Breast epithelium (tissue), 4 donors: ENCODE measurements at regions not wholly inside any gene's neighbourhood (a gene's known extent, or its start where the extent isn't known, plus 50 kb on each side); places are given as distances from the start of the nearest gene placed in this dataset.

ENCODE experiments used
- DNase-seq, 2 donors: peaks; one replicate each; pipeline ENCODE4 v3.0.0-alpha.2; 2019; ENCODE audit warnings: low spot score in 2 of 2
- H3K27ac ChIP-seq, 2 donors: fragments of 200-600 bp; sonication (generic) in 1 of 2; one replicate each; pipeline ENCODE4 v1.5.1; 2016 to 2019; ENCODE audit warnings: mild to moderate bottlenecking in 1 of 2
- H3K27me3 ChIP-seq, 2 donors: fragments of 200-600 bp; sonication (generic) in 1 of 2; one replicate each; pipeline versions ENCODE4 v1.5.1 to v1.6.0; 2017 to 2019; ENCODE audit warnings: control low read depth in 1 of 2, mild to moderate bottlenecking in 1 of 2
- H3K36me3 ChIP-seq: fragments of 200-600 bp; one replicate; pipeline ENCODE4 v1.5.1; 2019
- H3K4me1 ChIP-seq, 2 donors: fragments of 200-600 bp; sonication (generic); one replicate each; pipeline ENCODE4 v1.5.1; 2016 to 2019; ENCODE audit warnings: control low read depth in 1 of 2
- H3K4me3 ChIP-seq, 3 donors: fragments of 200-600 bp; sonication (generic); 1 replicate in 2 of 3; 2 replicates in 1 of 3; pipeline ENCODE4 v1.5.1; 2016 to 2019; ENCODE audit warnings: mild to moderate bottlenecking in 3 of 3, moderate library complexity in 2 of 3
- H3K9me3 ChIP-seq, 2 donors: fragments of 200-600 bp; sonication (generic) in 1 of 2; one replicate each; pipeline ENCODE4 v1.5.1; 2016 to 2019; ENCODE audit warnings: control low read depth in 1 of 2
- POLR2A ChIP-seq: fragments of 450-650 bp; IDR thresholded peaks from one replicate; pipeline ENCODE4 v1.6.1; 2016; ENCODE audit warnings: antibody characterized with exemption, mild to moderate bottlenecking, moderate library complexity
- POLR2AphosphoS5 ChIP-seq, 3 donors: sonication (generic); formaldehyde crosslinking; IDR thresholded peaks; one replicate each; pipeline ENCODE4 v1.6.1; 2017; ENCODE audit warnings: antibody characterized with exemption in 3 of 3
- intact Hi-C: fragments of 100-400 bp; cut with DNase I; formaldehyde crosslinking; loops from one replicate; pipeline ENCODE4 v1.15.1; 2023; ENCODE audit warnings: low total_unique reads
- TF ChIP-seq, protein P1 (sequence below), 3 donors: fragments of 450-650 bp; IDR thresholded peaks; one replicate each; pipeline ENCODE4 v1.5.1; 2016 to 2017; ENCODE audit warnings: antibody characterized with exemption in 3 of 3, mild to moderate bottlenecking in 3 of 3, moderate library complexity in 3 of 3

DNA sequence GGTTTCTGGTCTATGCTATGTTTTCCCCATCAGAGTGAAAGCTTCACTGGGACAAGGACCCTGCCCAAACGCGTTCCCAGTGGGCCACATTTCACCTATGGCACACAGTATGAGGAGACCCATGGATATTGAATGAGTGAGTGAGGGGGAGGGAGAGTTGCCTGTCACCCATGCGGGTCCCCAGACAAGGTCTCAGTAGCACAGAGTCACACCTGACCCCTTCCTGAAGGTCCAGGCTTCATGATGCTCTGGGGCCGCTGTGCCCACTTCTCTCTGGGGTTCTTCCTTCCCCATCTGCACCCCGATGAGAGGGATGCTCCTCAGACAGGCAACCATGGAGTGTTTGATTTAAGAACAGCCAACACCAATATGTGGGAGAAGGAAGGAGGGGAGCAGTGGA lies 72.3 kb upstream of the CSF3R start:
- Histone ChIP-seq H3K27ac (no peak overlapping the region), H3K27me3 (peaks cover 0 to 35% of the 10 kb centered on the region in 2 donors), H3K4me1 (no peaks in the 10 kb centered on the region), H3K9me3 (no peaks in the 10 kb centered on the region), H3K4me3 (no peak overlapping the region), H3K36me3 (no peaks in the 10 kb centered on the region)
- peak in 1 of 2 donors; percentile 14 for DNase-seq
- intact Hi-C loops = no loop called here
- TF ChIP-seq POLR2AphosphoS5 (IDR thresholded peaks at IDR 0.05) = no peak
- TF ChIP-seq, protein P1, sequence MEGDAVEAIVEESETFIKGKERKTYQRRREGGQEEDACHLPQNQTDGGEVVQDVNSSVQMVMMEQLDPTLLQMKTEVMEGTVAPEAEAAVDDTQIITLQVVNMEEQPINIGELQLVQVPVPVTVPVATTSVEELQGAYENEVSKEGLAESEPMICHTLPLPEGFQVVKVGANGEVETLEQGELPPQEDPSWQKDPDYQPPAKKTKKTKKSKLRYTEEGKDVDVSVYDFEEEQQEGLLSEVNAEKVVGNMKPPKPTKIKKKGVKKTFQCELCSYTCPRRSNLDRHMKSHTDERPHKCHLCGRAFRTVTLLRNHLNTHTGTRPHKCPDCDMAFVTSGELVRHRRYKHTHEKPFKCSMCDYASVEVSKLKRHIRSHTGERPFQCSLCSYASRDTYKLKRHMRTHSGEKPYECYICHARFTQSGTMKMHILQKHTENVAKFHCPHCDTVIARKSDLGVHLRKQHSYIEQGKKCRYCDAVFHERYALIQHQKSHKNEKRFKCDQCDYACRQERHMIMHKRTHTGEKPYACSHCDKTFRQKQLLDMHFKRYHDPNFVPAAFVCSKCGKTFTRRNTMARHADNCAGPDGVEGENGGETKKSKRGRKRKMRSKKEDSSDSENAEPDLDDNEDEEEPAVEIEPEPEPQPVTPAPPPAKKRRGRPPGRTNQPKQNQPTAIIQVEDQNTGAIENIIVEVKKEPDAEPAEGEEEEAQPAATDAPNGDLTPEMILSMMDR (IDR thresholded peaks at IDR 0.05) = no peak
- no peak for TF ChIP-seq POLR2A

DNA sequence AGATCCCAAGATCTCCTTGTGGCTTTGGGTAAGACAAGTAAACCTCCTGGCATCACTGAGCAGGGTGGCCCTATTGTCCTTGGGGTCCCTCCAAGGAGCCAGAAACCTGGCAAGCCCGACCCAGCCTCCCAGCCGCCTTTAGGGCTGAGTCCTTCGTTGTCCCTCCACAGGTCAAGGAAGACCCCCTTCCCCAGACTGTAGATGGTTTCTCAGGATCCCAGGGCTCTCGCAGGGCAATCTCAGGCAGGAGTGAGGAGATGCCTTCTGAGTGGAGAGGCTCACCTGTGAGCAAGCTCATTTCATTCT lies 71.6 kb upstream of the CSF3R start:
- Histone ChIP-seq H3K27ac (no peak overlapping the region), H3K4me3 (no peak overlapping the region), H3K4me1 (no peaks in the 10 kb centered on the region), H3K27me3 (peaks cover 0 to 35% of the 10 kb centered on the region in 2 donors), H3K36me3 (no peaks in the 10 kb centered on the region), H3K9me3 (no peaks in the 10 kb centered on the region)
- intact Hi-C loops = loop anchor here (5.0 kb wide), 1 partner anchor 608 kb away; no protein-coding TSS in a partner anchor
- DNase-seq = no peak
- no peak for TF ChIP-seq POLR2AphosphoS5 (IDR thresholded peaks at IDR 0.05)
- TF ChIP-seq, protein P1 (IDR thresholded peaks at IDR 0.05) = no peak
- TF ChIP-seq POLR2A = no peak

DNA sequence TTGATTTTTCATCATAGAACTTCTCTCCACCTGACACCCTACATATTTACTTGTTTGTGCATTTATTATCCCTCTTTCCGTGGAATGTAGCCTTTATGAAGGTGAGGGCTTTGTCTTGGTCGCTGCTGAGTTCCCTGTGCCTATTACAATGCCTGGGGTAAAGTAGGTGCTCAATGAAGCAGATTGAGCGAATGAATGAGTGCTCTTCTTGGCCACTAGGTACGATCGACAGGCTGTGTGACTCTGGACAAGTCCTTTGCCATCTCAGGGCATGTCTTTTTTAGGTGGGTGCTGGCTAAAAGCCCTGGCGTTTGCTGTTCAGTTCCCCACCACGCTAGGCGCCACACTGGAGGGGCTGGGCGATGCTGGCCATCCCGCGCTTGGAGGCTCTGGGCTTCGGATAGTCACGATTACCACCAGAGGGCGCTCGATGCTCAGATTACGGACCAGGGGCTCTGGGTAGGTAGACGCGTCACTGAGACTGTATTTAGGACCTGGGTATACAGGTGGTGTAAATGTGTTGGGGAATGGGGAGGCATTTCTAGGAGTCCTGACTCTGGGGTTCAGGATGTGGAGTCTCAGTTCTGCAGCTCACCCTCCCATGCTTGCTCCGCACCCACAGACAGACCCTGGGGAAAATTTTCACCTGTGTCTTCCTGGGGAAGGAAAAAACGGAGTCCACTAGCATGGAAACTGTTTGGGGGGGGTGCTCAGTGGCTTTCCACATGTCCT lies 71.0 kb upstream of the CSF3R start:
- DNase-seq = peak in 1 of 2 donors; percentile 61
- intact Hi-C loops = loop anchor here (5.0 kb wide), 1 partner anchor 609 kb away; no protein-coding TSS in a partner anchor

DNA sequence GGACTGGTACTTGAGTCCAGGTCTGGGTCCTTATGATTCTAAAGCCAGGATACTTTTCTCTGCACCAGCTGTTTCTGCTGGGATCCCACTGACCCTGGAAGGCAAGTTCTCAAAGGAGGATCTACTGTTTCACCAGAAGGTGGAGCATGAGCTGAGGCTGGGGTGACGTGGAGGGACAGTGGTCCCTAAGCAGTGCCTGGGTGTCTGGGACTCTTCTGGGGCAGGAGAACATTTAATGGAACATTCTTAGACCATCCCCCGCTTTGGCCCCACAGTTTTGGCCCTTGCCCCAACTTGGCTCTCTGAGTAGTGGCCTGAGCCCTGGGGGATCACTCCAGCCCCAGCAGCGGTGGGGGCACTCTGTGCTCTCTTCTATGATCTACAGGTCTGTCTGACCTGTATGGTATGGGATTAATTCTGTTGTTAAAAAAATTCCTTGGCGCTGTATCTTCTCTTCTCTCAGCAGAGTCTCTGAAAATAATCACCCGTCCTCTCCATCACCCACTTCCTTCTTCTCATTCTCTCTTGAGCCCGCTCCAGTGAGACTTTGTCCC lies 60.3 kb upstream of the CSF3R start:
- H3K36me3 ChIP-seq = no peaks in the 10 kb centered on the region
- TF ChIP-seq, protein P1 (IDR thresholded peaks at IDR 0.05) = no peak
- no peak for TF ChIP-seq POLR2A
- no peak for TF ChIP-seq POLR2AphosphoS5 (IDR thresholded peaks at IDR 0.05)
- H3K4me3 ChIP-seq = no peak overlapping the region
- H3K9me3 ChIP-seq = no peaks in the 10 kb centered on the region
- peaks cover 0 to 7% of the 10 kb centered on the region in 2 donors for H3K27me3 ChIP-seq
- intact Hi-C loops = no loop called here
- H3K4me1 ChIP-seq = no peaks in the 10 kb centered on the region
- no peak overlapping the region for H3K27ac ChIP-seq
- DNase-seq = no peak

More for the DNA sequence above, 71.0 kb upstream of the CSF3R start:
- Histone ChIP-seq H3K4me1 (no peaks in the 10 kb centered on the region), H3K4me3 (no peak overlapping the region), H3K27me3 (peaks cover 0 to 35% of the 10 kb centered on the region in 2 donors), H3K9me3 (no peaks in the 10 kb centered on the region), H3K36me3 (no peaks in the 10 kb centered on the region), H3K27ac (no peak overlapping the region)
- TF ChIP-seq POLR2A = no peak
- no peak for TF ChIP-seq POLR2AphosphoS5 (IDR thresholded peaks at IDR 0.05)
- TF ChIP-seq, protein P1 (IDR thresholded peaks at IDR 0.05) = peak in 2 of 3 donors; percentile 36 to 54
